GM12878 (cell line): ENCODE measurements at regions not wholly inside any gene's neighbourhood (a gene's known extent, or its start where the extent isn't known, plus 50 kb on each side); places are given as distances from the start of the nearest gene placed in this dataset.

Source experiments
- ATAC-seq: fragments of 200-7000 bp; cut with Tn5 transposase; 3 replicates; pipeline ENCODE4 v1.9.1; 2020; ENCODE audit warnings: mild to moderate bottlenecking, moderate library complexity
- BruUV-seq: library from RNA; stranded (reverse); fragments of 400-500 nt; replicated peaks from 2 replicates; lab custom pipeline; 2021; lab: Mats Ljungman, UMichigan
- CTCF ChIA-PET: fragments of 300-600 bp; sonication (Branson Sonifier 250); formaldehyde crosslinking; extraction: SDS; loops from one replicate; lab custom pipeline; 2021; ENCODE audit warnings: inconsistent platforms; lab: Yijun Ruan, JAX
- POLR2A ChIA-PET: fragments of 350-600 bp; formaldehyde crosslinking; extraction: SDS; loops from one replicate; lab custom pipeline; 2021; ENCODE audit warnings: inconsistent platforms; lab: Charles Lee
- RAD21 ChIA-PET: fragments of 300-600 bp; sonication (Branson Sonifier 250); formaldehyde crosslinking; loops from one replicate; lab custom pipeline; 2023; ENCODE audit warnings: antibody characterized with exemption; ENCODE audit not compliant: unreplicated experiment; lab: Charles Lee
- SMC1A ChIA-PET: fragments of 300-600 bp; sonication (Branson Sonifier 250); formaldehyde crosslinking; loops from one replicate; lab custom pipeline; 2023; ENCODE audit not compliant: unreplicated experiment, uncharacterized antibody; lab: Charles Lee
- DNase-seq: peaks from one replicate; pipeline ENCODE4 v3.0.0-alpha.2; 2011; ENCODE audit warnings: low read depth, low spot score
- FAIRE-seq: peaks from 3 replicates; lab custom pipeline; 2011; peaks lifted over from hg19 to GRCh38; lab: Jason Lieb, UNC
- H2AFZ ChIP-seq: 2 replicates; pipeline ENCODE4 v1.6.0; 2011; ENCODE audit warnings: low read depth, low read length, control low read depth; ENCODE audit not compliant: control insufficient read depth
- H3K27ac ChIP-seq: 2 replicates; pipeline ENCODE4 v1.5.1; 2011; ENCODE audit warnings: control low read depth; ENCODE audit not compliant: control insufficient read depth, insufficient read depth
- H3K27me3 ChIP-seq, 2 experiments: replicated peaks in 1 of 2; 2 replicates each; pipeline versions ENCODE4 v1.6.0 to v1.6.1; 2011; ENCODE audit warnings: low read length in 1 of 2; ENCODE audit not compliant: control insufficient read depth in 2 of 2, insufficient read depth in 2 of 2
- H3K36me3 ChIP-seq, 2 experiments: 2 replicates each; pipeline ENCODE4 v1.5.1; 2011; ENCODE audit warnings: low read length in 1 of 2; ENCODE audit not compliant: control insufficient read depth in 2 of 2, insufficient read depth in 2 of 2
- H3K4me1 ChIP-seq: 2 replicates; pipeline ENCODE4 v1.6.1; 2011; ENCODE audit warnings: mild to moderate bottlenecking, low read length, moderate library complexity, mixed read lengths; ENCODE audit not compliant: control insufficient read depth, insufficient read depth
- H3K4me2 ChIP-seq: 2 replicates; pipeline ENCODE4 v1.6.0; 2011; ENCODE audit warnings: control low read depth; ENCODE audit not compliant: control insufficient read depth, insufficient read depth
- H3K4me3 ChIP-seq: fragments of 200-600 bp; sonication (generic); 2 replicates; pipeline ENCODE4 v1.5.1; 2016
- H3K79me2 ChIP-seq: 2 replicates; pipeline ENCODE4 v1.6.0; 2011; ENCODE audit warnings: low read length; ENCODE audit not compliant: control insufficient read depth, insufficient read depth
- H3K9ac ChIP-seq: 2 replicates; pipeline ENCODE4 v1.8.0; 2011; ENCODE audit warnings: low read length, control low read depth, mixed read lengths; ENCODE audit not compliant: control insufficient read depth, insufficient read depth
- H3K9me3 ChIP-seq: replicated peaks from 3 replicates; pipeline ENCODE4 v1.5.1; 2011; ENCODE audit warnings: mild to moderate bottlenecking, low read length; ENCODE audit not compliant: control insufficient read depth, insufficient read depth
- H4K20me1 ChIP-seq: 2 replicates; pipeline ENCODE4 v1.6.0; 2011; ENCODE audit not compliant: control insufficient read depth, insufficient read depth
- BCL11A ChIP-seq: IDR thresholded peaks from 2 replicates; pipeline ENCODE4 v1.6.1; 2011; ENCODE audit warnings: low read depth, low read length
- CREB1 ChIP-seq: IDR thresholded peaks from 2 replicates; pipeline ENCODE4 v1.6.1; 2012; ENCODE audit warnings: low read depth, mild to moderate bottlenecking, inconsistent platforms
- DPF2 ChIP-seq: fragments of 450-650 bp; IDR thresholded peaks from 2 replicates; pipeline ENCODE4 v1.6.1; 2017; ENCODE audit warnings: mild to moderate bottlenecking
- HDAC6 ChIP-seq: fragments of 200-600 bp; sonication (generic); IDR thresholded peaks from one replicate; pipeline ENCODE4 v1.8.0; 2017; ENCODE audit warnings: antibody characterized with exemption; ENCODE audit not compliant: unreplicated experiment
- HSF1 ChIP-seq: fragments of 150-350 bp; IDR thresholded peaks from 2 replicates; pipeline ENCODE4 v1.6.1; 2014; ENCODE audit warnings: mild to moderate bottlenecking, low read depth, low read length
- NFXL1 ChIP-seq: fragments of 450-650 bp; IDR thresholded peaks from 2 replicates; pipeline ENCODE4 v1.6.1; 2017; ENCODE audit warnings: antibody characterized with exemption, mild to moderate bottlenecking, borderline replicate concordance
- PAX8 ChIP-seq: fragments of 450-650 bp; IDR thresholded peaks from 2 replicates; pipeline ENCODE4 v1.6.1; 2017; ENCODE audit warnings: mild to moderate bottlenecking, moderate library complexity
- POU2F2 ChIP-seq: IDR thresholded peaks from 3 replicates; pipeline ENCODE4 v1.6.1; 2011; ENCODE audit warnings: low read depth, mild to moderate bottlenecking, low read length, borderline replicate concordance
- ZNF217 ChIP-seq: fragments of 450-650 bp; IDR thresholded peaks from 2 replicates; pipeline ENCODE4 v1.6.1; 2017; ENCODE audit warnings: antibody characterized with exemption, mild to moderate bottlenecking
- ZNF384 ChIP-seq: IDR thresholded peaks from 2 replicates; pipeline ENCODE4 v1.6.1; 2012; ENCODE audit warnings: low read depth, mild to moderate bottlenecking, low read length, improper control_type of control experiment, borderline replicate concordance
- ZNF622 ChIP-seq: fragments of 450-650 bp; IDR thresholded peaks from 2 replicates; pipeline ENCODE4 v1.6.1; 2017; ENCODE audit warnings: mild to moderate bottlenecking, inconsistent platforms
- WGBS: methylation state at CpG from one replicate; pipeline ENCODE4 v1.1.6; 2016; ENCODE audit warnings: low lambda C conversion rate; ENCODE audit not compliant: insufficient replicate concordance, insufficient coverage; ENCODE audit errors: missing lambda C conversion rate; 5-methylcytosine and 5-hydroxymethylcytosine counted together
- in situ Hi-C: fragments of 300-500 bp; cut with MboI; formaldehyde crosslinking; loops from 9 replicates; pipeline ENCODE4 v1.14.3; 2018; ENCODE audit warnings: mixed read lengths
- intact Hi-C: fragments of 100-400 bp; cut with micrococcal nuclease; formaldehyde crosslinking; loops from one replicate; pipeline ENCODE4 v1.14.2; 2022; ENCODE audit not compliant: unreplicated experiment
- TF ChIP-seq, protein P1 (sequence below): fragments of 450-650 bp; formaldehyde crosslinking; IDR thresholded peaks from 2 replicates; pipeline ENCODE4 v1.5.0; 2022; ENCODE audit warnings: mild to moderate bottlenecking, missing genetic modification characterization

GRCh38 chr14:71632440-71632946, 299.7 kb upstream of the RGS6 start:
- intact Hi-C loops: no loop called here
- DNase-seq: no peak
- Histone ChIP-seq H2AFZ (no peak overlapping the region), H3K27me3 (no peaks in the 10 kb centered on the region), H3K79me2 (no peaks in the 10 kb centered on the region), H3K9ac (no peak overlapping the region), H4K20me1 (no peaks in the 10 kb centered on the region), H3K9me3 (peaks cover 4% of the 10 kb centered on the region; the same call in 2 of the 3 replicates), H3K27ac (no peak overlapping the region), H3K4me2 (no peak overlapping the region), H3K4me3 (no peak overlapping the region), H3K36me3 (peaks cover 5 to 15% of the 10 kb centered on the region in 2 experiments; a peak in 3 of 4 replicates), H3K4me1 (peaks cover 11% of the 10 kb centered on the region)
- ATAC-seq: no peak
- no TSS peak for BruUV-seq
- ChIA-PET SMC1A (no interaction called here), CTCF (interaction anchor here (0.7 kb wide), 1 partner anchor 986 kb away, joined by 3 read pairs; no protein-coding TSS in a partner anchor), RAD21 (no interaction called here), POLR2A (interaction anchor here (0.5 kb wide), 1 partner anchor 247 kb away, joined by 10 read pairs; no protein-coding TSS in a partner anchor)
- TF ChIP-seq DPF2 (no peak), HSF1 (no peak), HDAC6 (no peak), ZNF384 (no peak), POU2F2 (no peak), ZNF622 (no peak), NFXL1 (no peak), CREB1 (no peak), ZNF217 (no peak), PAX8 (no peak), BCL11A (no peak)
- TF ChIP-seq, protein P1, sequence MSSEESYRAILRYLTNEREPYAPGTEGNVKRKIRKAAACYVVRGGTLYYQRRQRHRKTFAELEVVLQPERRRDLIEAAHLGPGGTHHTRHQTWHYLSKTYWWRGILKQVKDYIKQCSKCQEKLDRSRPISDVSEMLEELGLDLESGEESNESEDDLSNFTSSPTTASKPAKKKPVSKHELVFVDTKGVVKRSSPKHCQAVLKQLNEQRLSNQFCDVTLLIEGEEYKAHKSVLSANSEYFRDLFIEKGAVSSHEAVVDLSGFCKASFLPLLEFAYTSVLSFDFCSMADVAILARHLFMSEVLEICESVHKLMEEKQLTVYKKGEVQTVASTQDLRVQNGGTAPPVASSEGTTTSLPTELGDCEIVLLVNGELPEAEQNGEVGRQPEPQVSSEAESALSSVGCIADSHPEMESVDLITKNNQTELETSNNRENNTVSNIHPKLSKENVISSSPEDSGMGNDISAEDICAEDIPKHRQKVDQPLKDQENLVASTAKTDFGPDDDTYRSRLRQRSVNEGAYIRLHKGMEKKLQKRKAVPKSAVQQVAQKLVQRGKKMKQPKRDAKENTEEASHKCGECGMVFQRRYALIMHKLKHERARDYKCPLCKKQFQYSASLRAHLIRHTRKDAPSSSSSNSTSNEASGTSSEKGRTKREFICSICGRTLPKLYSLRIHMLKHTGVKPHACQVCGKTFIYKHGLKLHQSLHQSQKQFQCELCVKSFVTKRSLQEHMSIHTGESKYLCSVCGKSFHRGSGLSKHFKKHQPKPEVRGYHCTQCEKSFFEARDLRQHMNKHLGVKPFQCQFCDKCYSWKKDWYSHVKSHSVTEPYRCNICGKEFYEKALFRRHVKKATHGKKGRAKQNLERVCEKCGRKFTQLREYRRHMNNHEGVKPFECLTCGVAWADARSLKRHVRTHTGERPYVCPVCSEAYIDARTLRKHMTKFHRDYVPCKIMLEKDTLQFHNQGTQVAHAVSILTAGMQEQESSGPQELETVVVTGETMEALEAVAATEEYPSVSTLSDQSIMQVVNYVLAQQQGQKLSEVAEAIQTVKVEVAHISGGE (CRISPR knock-in tag): no peak
- in situ Hi-C loops: no loop called here
- 77% methylated on average over 4 of the region's 4 CpGs for WGBS
- FAIRE-seq: no peak
